DMS153 (cell line): ENCODE measurements at regions not wholly inside any gene's neighbourhood (a gene's known extent, or its start where the extent isn't known, plus 50 kb on each side); places are given as distances from the start of the nearest gene placed in this dataset.
"Not testable (repeated sequence)": the region's sequence is repeated elsewhere in the genome, so short reads cannot be mapped to it uniquely, and the experiment has no call there.

Experiments used
- DNase-seq: peaks from one replicate; lab custom pipeline; 2025; lab: John Stamatoyannopoulos, UW

- DNase-seq: no peak
Observed at GRCh38 chr3:3902161-3902560, 102.9 kb downstream of the LRRN1 start.

GRCh38 chr3:3906171-3906570 lies 106.9 kb downstream of the LRRN1 start:
- DNase-seq: no peak

- DNase-seq: no peak
Observed at GRCh38 chr3:3907023-3907422, 107.8 kb downstream of the LRRN1 start.

GRCh38 chr3:3918763-3919162 lies 119.5 kb downstream of the LRRN1 start:
- DNase-seq: no peak

GRCh38 chr3:3919316-3919715 lies 120.1 kb downstream of the LRRN1 start:
- DNase-seq: no peak

GRCh38 chr3:3923619-3924018 lies 124.4 kb downstream of the LRRN1 start:
- no peak for DNase-seq

- no peak for DNase-seq
Observed at GRCh38 chr3:3927198-3927597, 128.0 kb downstream of the LRRN1 start.

- no peak for DNase-seq
Observed at GRCh38 chr3:3927965-3928364, 128.7 kb downstream of the LRRN1 start.

- not testable (repeated sequence) for DNase-seq
Observed at GRCh38 chr3:3941380-3941779, 142.1 kb downstream of the LRRN1 start.

- no peak for DNase-seq
Observed at GRCh38 chr3:3951071-3951470, 151.8 kb downstream of the LRRN1 start.

GRCh38 chr3:3951501-3951900 lies 152.3 kb downstream of the LRRN1 start:
- DNase-seq: no peak

- DNase-seq: not testable (repeated sequence)
Observed at GRCh38 chr3:3962867-3963266, 163.6 kb downstream of the LRRN1 start.

GRCh38 chr3:3984053-3984452 lies 184.8 kb downstream of the LRRN1 start:
- no peak for DNase-seq

- DNase-seq: no peak
Observed at GRCh38 chr3:3991598-3991997, 192.4 kb downstream of the LRRN1 start.

GRCh38 chr3:3992312-3992874 lies 193.2 kb downstream of the LRRN1 start:
- no peak for DNase-seq

- peak; percentile 6 for DNase-seq
Observed at GRCh38 chr3:3998140-3998922, 199.1 kb downstream of the LRRN1 start.

- not testable (repeated sequence) for DNase-seq
Observed at GRCh38 chr3:3999340-3999739, 200.1 kb downstream of the LRRN1 start.

- DNase-seq: no peak
Observed at GRCh38 chr3:4001976-4002375, 202.7 kb downstream of the LRRN1 start.

GRCh38 chr3:4006288-4006687 lies 207.1 kb downstream of the LRRN1 start:
- no peak for DNase-seq

- DNase-seq: no peak
Observed at GRCh38 chr3:4008205-4008604, 209.0 kb downstream of the LRRN1 start.

GRCh38 chr3:4011166-4011565 lies 211.9 kb downstream of the LRRN1 start:
- DNase-seq: no peak

- DNase-seq: no peak
Observed at GRCh38 chr3:4015426-4015825, 216.2 kb downstream of the LRRN1 start.

- DNase-seq: no peak
Observed at GRCh38 chr3:4019501-4019900, 220.3 kb downstream of the LRRN1 start.

- DNase-seq: no peak
Observed at GRCh38 chr3:4021162-4021561, 221.9 kb downstream of the LRRN1 start.
